ENCODE measurements at regions not wholly inside any gene's neighbourhood (a gene's known extent, or its start where the extent isn't known, plus 50 kb on each side); places are given as distances from the start of the nearest gene placed in this dataset.
"Not testable (repeated sequence)": the region's sequence is repeated elsewhere in the genome, so short reads cannot be mapped to it uniquely, and the experiment has no call there.

- DNase-seq: no peak
Measured at GRCh38 chr4:156298230-156298629, 344.6 kb upstream of the CTSO start.

GRCh38 chr4:156295676-156296195 lies 342.1 kb upstream of the CTSO start:
- no peak for DNase-seq

GRCh38 chr4:156294577-156294976 lies 340.9 kb upstream of the CTSO start:
- no peak for DNase-seq

GRCh38 chr4:156293657-156294297 lies 340.1 kb upstream of the CTSO start:
- no peak for DNase-seq

DNA sequence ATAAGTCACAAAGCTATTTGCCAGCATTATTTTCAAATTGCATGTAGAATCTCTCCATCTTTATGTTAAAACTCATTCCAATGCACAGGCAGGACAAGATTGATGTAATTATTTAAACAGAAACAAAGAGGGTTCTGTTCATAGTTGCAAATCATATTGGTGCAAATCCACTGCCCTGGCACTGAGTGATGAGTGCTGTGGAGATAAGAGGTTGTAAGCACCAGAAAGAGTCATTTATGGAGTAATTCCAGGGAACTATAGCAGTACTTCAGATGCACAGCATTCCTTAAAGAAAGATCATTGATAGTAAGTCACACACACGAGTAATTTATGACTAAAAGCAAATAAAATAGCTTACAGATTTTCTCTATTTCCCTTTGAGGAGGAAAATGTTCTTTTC lies 337.7 kb upstream of the CTSO start:
- no peak for DNase-seq

DNA sequence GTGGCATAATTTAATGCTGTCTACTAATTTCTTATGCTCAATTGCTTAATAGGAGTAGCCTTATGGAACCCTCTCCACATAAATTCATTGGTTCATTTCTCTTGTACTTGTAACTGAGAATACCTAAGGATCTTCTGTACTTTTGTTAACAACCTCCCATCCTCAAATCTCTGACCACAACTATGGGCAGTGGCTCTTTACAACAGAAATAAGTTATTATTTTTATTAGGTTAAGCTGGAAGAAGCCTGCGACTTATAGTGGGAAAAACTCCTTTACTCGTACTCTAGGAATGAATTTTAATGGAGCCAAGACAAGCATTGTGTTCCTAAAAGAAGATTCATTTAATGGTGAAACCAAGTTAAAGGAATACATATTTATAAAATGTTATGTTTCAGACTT lies 337.1 kb upstream of the CTSO start:
- no peak for DNase-seq

DNA sequence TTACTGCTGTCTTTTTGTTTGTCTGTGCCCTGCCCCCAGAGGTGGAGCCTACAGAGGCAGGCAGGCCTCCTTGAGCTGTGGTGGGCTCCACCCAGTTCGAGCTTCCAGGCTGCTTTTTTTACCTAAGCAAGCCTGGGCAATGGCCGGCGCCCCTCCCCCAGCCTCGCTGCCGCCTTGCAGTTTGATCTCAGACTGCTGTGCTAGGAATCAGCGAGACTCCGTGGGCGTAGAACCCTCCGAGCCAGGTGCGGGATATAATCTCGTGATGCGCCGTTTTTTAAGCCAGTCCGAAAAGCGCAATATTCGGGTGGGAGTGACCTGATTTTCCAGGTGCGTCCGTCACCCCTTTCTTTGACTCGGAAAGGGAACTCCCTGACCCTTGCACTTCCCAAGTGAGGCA lies 336.4 kb upstream of the CTSO start:
- DNase-seq: not testable (repeated sequence)

GRCh38 chr4:156280686-156281085 lies 327.0 kb upstream of the CTSO start:
- no peak for DNase-seq

DNA sequence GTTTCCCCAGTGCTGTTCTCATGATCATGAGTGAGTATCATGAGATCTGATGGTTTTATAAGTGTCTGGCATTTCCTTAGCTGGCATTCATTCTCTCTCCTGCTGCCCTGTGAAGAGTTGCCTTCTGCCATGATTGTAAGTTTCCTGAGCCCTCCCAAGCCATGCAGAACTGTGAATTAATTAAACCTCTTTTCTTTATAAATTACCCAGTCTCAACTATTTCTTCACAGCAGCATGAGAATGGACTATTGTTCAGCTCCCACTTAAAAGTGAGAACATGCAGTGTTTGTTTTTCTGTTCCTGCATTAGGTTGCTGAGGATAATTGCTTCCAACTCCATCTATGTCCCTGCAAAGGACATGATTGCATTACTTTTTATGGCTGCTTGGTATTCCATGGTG lies 311.7 kb upstream of the CTSO start:
- DNase-seq: no peak

- DNase-seq: no peak
Measured at GRCh38 chr4:156261230-156261629, 307.6 kb upstream of the CTSO start.

DNA sequence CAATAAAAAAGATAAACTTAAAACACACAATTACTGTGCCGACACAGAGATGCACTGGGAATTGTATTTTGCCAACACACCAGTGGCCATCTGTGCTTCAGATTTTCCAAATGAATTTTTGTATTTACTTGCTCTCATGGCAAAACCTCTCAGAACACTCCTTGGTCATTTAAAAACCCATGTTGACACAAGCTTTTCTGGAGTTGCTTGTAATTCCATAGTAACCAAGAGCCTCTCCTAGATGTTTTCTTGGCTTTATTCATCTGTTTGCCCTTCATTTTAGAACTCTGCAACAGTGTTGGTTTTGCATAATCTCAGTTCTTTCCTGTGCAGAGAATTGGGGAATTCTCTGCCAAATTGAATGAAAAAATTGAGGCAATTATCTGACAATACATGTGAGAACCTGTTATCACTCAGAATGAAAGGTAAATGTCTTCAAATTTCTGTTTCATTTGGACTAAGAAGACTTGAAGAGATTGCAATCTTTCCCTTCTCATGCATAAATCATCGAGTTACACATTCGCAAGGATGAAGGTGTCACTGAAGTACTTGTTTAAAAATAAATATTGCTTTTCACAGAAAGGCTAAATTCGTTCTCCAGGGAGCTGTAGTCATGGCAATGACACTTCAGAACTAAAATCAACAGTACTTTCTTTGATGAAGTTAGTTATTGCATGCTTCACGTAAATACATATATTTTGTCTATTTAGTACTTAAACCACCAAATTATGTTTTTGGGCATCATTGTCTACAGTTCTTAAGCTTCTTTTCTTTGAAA lies 301.8 kb upstream of the CTSO start:
- no peak for DNase-seq

DNA sequence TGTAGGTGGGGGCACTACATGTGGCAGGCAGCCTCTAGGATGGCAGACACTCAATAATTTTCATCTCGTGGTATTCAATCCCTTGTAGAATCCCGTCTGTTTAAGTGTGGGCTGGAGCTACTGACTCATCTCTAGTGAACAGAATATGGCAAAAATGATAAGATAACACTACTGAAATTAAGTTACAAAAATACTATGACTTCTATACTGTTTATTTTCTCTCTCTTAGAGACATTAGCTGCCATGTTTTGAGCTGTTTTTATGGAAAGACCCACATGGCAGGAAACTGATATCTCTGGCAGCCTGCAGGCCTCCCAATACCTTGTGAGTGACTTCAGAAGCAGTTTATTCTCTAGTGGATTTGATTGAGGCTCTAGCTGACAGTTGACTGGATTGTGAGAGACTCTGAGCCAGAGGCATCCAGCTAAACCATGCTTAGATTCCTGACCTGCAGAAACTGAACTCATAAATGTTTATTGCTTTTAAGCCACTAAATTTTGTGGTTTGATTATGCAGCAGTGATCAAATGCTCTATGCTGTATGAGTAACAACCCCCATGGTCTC lies 298.8 kb upstream of the CTSO start:
- DNase-seq: no peak

- no peak for DNase-seq
Measured at GRCh38 chr4:156251373-156252065, 297.9 kb upstream of the CTSO start.

- DNase-seq: no peak
Measured at GRCh38 chr4:156248917-156249316, 295.3 kb upstream of the CTSO start.

DNA sequence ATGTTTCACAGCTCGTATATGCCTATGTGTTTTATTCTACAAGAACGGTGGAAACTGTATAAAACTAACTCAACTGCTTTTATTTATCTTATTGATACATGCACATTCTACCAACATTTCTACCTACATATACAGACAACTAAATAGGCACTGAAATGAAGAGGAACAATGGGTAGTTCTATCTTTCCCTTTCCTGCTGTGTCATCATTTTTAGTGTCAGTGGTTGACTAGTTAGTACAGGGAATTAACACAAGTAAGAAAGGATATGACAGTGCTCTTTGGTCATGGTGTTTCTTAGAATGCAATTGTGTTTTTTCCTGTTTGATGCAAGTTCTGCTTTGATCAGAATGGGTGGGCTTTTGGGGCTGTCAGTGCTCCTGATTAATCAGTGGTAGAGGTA lies 293.8 kb upstream of the CTSO start:
- DNase-seq: no peak

- DNase-seq: no peak
Measured at GRCh38 chr4:156243015-156243414, 289.3 kb upstream of the CTSO start.

GRCh38 chr4:156242390-156242789 lies 288.7 kb upstream of the CTSO start:
- no peak for DNase-seq

- no peak for DNase-seq
Measured at GRCh38 chr4:156241896-156242295, 288.2 kb upstream of the CTSO start.

GRCh38 chr4:156238171-156238570 lies 284.5 kb upstream of the CTSO start:
- no peak for DNase-seq

GRCh38 chr4:156237231-156237630 lies 283.6 kb upstream of the CTSO start:
- no peak for DNase-seq

GRCh38 chr4:156230176-156230575 lies 276.5 kb upstream of the CTSO start:
- DNase-seq: no peak

DNA sequence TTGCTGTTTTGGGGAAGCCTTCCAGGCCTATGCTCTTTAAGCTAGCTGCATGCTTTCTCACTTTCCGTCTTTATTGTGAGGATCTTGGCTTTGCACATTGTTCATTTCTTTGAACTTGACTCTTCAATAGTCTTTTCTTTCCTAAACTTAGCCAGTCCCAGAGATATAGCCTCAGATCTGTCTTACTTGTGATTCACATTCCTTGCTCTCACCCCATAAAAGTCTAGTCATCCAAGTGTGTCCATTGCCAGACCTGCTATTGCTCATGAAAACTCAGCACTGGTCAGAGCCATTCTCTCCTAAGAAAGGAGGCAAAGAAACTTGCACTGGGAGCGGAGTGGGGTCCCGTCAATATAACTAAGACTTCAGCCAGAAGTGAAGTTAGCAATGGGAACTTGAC lies 275.0 kb upstream of the CTSO start:
- DNase-seq: no peak

- no peak for DNase-seq
Measured at GRCh38 chr4:156227321-156227720, 273.7 kb upstream of the CTSO start.

DNA sequence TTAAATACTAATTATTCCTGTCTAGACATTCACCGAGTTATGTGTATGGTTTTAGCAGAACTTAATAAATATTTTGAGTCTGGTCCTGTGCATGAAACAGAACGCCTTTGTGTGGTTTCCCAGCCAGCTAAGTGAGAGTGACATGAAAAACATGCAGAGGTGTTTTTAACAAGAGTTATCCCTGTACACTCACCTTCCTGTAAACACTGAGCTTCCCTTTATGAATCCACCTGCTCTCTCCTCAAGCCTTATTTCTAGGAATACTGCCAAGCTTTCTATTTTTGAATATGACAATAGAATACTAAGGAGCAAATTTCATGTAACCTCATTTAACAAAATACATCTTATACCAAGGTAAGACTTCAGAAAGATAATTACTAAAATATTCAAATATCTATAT lies 270.3 kb upstream of the CTSO start:
- no peak for DNase-seq
